HG03460 (cell line): ENCODE measurements at regions not wholly inside any gene's neighbourhood (a gene's known extent, or its start where the extent isn't known, plus 50 kb on each side); places are given as distances from the start of the nearest gene placed in this dataset.

Source experiments
- ATAC-seq: cut with Tn5 transposase; IDR thresholded peaks from one replicate; pipeline ENCODE4 v1.9.1; 2021; ENCODE audit not compliant: unreplicated experiment

DNA sequence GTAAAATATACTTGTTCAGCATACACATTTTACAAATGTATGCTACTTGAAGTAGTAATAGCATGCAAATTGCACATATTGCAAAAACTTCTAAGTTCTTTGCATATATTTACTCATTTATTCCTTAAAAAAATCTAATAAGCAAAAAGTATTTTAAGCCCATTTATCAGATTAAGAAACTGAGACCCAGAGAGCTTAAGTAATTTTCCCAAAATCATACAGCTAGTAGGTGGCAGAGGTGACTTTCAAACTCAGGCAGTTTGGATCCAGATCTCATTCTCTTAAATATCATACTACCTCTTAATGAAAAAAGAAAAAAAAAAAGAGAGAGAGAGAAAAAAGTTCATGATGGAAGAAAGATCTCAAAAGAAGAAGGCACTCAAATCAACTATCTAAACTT is 157.9 kb downstream of the RPS12 start:
- no peak for ATAC-seq

- no peak for ATAC-seq
These were observed 158.6 kb downstream of the RPS12 start for GRCh38 chr6:132972971-132973370.

DNA sequence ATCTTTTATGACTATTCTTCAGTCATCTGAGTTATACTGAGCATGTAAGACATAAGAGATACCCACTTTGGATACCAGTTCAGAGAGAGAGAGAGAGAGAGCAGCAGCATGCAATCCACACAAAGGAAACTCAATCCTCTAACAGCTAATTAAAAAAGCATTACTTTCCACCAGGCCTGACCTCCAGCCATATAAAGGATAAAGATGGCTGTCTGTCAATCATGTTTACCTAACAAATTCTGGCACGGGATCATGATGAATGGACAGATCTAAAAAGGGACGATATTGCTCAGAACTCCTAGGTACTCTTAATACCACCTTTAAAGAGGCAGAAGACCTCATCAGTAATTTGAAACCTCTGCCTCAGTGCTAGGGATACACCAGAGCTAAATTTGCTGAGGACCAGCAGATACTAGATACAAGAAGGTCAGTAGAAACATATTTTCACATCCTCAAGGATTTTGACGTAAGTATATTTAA is 159.2 kb downstream of the RPS12 start:
- no peak for ATAC-seq

DNA sequence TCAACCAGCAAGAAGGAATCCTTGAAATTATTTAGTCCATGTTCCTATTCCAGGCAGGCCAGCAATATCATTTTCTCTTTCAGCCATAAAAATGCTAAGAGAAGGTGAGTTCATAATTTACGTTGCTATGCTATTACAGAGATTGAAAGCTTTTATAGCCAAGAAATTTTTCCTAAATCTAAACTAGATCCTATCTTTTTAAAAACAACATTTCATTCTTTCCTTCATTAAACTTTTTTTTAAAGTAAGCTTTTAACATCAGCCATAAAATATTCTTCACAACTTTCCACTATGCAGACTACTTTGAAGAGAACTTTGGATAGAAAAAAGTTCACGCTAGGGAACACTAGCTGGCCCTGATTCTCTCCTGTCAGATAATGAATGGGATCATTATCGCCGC is 159.8 kb downstream of the RPS12 start:
- no peak for ATAC-seq

GRCh38 chr6:132977413-132977812 is 163.0 kb downstream of the RPS12 start:
- ATAC-seq: no peak

DNA sequence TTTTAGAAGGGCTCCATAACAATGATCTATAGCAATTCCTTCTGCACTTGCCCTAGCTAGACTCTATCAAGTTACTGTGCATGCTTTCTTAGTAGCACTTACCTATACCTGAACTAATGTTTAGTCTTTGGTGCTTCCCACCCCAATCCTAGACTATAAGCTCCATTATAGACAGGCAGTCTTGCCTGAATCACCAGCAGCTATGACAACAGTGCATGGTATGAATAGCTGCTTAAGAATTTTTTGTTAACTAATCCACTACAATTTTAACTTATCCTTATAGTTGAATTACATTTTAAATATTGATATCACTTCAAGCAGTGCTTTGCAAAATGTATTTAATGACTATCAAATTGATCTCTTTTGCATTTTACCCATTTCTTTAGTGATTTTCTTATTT is 164.3 kb downstream of the RPS12 start:
- no peak for ATAC-seq

DNA sequence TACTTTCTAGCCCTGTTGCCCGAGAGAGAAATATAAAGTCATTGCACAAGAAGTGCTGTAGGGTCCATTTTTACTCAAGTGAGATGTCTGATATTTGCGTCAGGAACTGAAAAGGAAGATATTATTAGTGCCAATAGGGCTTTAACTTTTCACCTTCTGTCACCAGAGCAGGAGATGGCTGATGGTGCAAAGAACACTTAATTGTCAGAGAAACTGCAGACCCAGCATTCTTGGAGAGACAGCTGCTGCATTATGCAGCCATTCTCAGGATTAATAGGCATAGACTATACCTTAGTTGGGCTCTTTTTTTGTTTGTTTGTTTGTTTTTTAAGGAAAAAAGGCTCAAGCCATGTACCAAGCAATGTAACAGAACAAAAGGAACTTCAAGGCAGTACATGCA is 179.4 kb downstream of the RPS12 start:
- no peak for ATAC-seq

- ATAC-seq: no peak
These were observed 180.6 kb downstream of the RPS12 start for GRCh38 chr6:132995009-132995408.

DNA sequence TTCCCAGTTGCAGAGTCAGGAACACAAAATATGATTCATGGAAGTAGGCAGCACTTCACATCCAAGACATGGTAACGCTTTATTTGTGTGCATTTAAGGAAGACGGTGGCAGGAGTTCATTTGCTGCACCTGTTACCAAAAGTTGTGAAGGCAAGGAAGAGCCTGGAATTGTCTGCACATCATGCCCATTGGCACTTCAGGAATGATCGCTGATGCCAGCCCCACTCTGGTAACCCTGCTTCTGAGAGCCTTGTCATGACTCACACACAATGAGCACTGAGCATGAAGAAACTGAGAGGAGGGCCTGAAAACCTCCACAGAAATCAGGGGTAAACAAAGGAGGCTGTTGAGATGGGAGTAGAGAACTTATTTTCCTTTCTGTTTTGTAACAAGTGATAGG is 181.1 kb downstream of the RPS12 start:
- no peak for ATAC-seq

- no peak for ATAC-seq
These were observed 184.0 kb downstream of the RPS12 start for GRCh38 chr6:132998418-132998817.

GRCh38 chr6:133001040-133001565 is 186.7 kb downstream of the RPS12 start:
- ATAC-seq: no peak

DNA sequence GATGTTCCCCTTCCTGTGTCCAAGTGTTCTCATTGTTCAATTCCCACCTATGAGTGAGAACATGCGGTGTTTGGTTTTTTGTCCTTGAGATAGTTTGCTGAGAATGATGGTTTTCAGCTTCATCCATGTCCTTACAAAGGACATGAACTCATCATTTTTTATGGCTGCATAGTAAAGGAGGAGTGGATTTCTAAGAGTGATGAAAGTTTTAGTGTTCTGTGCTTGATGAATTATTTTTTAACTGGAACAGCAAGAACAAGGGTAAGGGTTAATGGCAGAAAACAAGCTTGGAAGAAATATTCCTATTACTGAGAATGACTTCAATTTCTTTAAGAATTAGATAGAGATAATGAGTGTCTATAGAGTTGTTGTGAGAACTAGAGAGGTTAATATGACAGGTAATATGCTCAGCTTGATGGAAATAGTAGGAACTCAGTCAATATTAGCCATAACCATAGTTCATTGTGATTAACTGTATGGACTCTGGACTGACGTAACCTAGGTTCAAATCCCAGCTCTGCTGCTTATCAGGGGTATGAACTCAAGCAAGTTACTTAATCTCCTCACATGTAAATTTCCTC is 190.0 kb downstream of the RPS12 start:
- ATAC-seq: no peak

GRCh38 chr6:133012774-133013173 is 198.4 kb downstream of the RPS12 start:
- no peak for ATAC-seq

GRCh38 chr6:133016631-133017030 is 202.3 kb downstream of the RPS12 start:
- no peak for ATAC-seq

- ATAC-seq: no peak
These were observed 203.2 kb downstream of the RPS12 start for GRCh38 chr6:133017581-133017980.

- no peak for ATAC-seq
These were observed 212.3 kb downstream of the RPS12 start for GRCh38 chr6:133026705-133027104.

DNA sequence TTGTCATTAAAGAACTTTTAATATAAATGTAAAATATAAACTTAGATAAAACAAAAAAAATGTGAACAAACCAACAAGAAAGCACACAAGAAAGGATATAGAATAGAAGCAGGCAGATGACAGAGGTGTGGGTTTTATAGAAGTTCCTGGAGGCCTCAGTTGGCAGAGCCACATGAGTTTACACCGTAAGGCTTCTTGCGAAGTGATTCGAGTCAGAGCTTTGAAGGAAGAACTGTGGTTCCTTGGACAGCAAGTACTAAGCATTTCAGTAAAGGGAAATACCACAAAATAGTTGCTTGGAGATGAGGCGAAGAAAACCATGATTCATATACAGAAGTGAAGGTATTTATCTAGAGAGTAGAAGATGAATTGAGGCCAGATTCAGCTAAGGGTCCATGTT is 207.9 kb upstream of the EYA4 start:
- ATAC-seq: no peak

DNA sequence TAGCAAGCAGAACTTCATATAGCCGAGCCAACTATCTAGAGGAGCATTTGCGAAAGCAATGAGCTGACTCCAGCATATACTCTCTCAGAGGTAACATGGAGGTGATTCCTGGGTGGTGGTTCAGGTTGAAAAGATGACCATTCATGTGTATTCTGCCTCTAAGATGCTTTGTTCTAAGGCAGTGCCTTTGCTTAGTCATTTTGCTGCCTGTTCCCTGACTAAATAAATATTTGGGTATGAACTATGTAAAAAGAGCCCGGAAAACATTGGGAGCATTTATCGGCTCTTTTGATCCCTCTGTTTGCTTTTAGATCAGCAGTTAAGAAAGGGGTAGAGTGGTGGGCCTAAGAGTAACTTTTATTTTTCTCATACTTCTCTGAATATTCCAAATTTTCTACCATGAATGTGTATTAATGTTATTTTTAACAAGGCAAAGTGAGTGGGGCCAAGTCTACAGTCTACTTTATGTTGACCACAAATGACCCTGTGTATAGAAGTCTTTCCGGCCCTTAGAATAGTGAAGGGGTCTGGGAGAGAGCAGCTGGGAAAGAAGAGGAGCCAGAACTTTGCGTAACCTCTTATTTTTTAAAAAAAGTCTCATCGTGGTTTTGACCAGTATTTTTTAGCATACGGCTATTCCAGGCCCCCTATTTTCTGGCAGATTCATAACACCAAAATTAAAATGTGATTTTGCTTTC is 206.5 kb upstream of the EYA4 start:
- no peak for ATAC-seq

DNA sequence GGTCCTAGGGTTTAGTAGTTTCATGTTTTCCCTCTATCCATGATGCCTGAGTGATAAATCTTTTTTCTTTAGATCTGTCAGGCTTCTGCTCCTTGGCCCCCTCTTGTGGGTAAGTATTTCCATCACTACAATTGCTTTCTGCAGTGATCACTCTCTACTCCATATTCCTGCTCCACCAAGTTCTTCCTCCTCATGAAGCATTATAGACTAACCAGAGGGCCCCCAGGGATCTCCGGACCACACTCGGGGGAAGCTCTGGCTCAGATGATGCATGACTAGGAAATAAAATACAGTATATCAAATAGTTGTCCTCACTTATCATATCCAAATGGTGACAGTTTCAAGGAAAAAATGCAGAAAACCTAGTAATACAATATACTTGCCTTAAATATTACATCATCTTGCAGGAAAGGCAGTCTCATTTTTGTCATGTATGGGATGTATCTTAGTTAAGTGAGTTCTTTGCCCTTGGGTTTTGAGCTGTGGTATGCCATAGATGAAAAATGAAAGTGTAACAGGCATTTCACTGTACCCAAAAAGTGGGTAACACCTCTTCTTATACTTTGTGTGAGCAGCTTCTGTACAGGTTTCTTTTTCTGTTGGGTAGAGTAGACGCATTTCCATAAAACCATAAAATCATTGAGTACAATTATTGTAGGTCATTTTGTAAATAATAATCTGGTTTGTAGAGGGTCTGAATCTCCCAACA is 200.9 kb upstream of the EYA4 start:
- ATAC-seq: no peak

DNA sequence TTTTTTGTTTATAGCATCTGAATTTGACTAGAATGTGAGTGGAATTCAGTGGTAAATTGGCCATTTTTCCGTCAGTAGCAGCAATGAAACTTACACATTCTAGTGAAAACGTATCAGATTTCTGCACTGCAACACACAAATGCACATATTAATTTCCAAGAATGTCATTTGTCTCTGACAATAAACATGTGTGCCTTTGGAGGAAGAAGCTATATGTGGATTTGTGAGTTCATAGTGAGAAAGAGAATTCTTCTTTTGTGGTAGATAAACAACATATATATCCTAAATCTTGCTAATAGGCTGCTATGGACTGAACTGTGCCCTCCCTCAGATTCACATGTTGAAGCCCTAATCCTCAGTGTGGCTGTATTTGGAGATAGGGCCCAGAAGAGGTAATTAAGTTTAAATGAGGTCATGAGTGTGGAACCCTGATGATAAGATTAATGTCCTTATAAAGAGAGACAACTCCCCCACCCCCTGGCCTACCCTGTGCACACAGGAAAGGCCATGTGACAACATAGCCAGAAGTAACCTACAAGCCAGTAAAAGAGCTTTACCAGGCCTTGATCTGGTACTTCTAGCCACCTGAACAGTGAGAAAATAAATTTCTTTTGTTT is 200.2 kb upstream of the EYA4 start:
- ATAC-seq: no peak

GRCh38 chr6:133042550-133043120 is 198.5 kb upstream of the EYA4 start:
- no peak for ATAC-seq
